GM23338 (cell line): ENCODE measurements at regions not wholly inside any gene's neighbourhood (a gene's known extent, or its start where the extent isn't known, plus 50 kb on each side); places are given as distances from the start of the nearest gene placed in this dataset.

Experiments used
- ATAC-seq: fragments of 200-7000 bp; cut with Tn5 transposase; 3 replicates; pipeline ENCODE4 v1.9.1; 2020
- DNase-seq: peaks from one replicate; pipeline ENCODE4 v3.0.0-alpha.2; 2015; ENCODE audit warnings: low spot score
- H2AFZ ChIP-seq: fragments of 200-600 bp; sonication (generic); 2 replicates; pipeline ENCODE4 v1.8.0; 2016; ENCODE audit warnings: antibody characterized with exemption, mild to moderate bottlenecking, moderate library complexity
- H3F3A ChIP-seq: fragments of 200-600 bp; sonication (generic); replicated peaks from 2 replicates; pipeline ENCODE4 v1.8.0; 2017; ENCODE audit warnings: antibody characterized with exemption, mixed run types, low read depth
- H3K27ac ChIP-seq: fragments of 200-600 bp; sonication (generic); 2 replicates; pipeline ENCODE4 v1.6.1; 2016; ENCODE audit warnings: low read depth
- H3K27me3 ChIP-seq: fragments of 200-600 bp; sonication (generic); 2 replicates; pipeline ENCODE4 v1.8.0; 2016; ENCODE audit warnings: mild to moderate bottlenecking, mixed run types, moderate library complexity; ENCODE audit not compliant: insufficient read depth
- H3K36me3 ChIP-seq: fragments of 200-600 bp; sonication (generic); 2 replicates; pipeline ENCODE4 v1.8.0; 2016; ENCODE audit warnings: mild to moderate bottlenecking; ENCODE audit not compliant: insufficient read depth
- H3K4me1 ChIP-seq: fragments of 200-600 bp; sonication (generic); 2 replicates; pipeline ENCODE4 v1.8.0; 2016; ENCODE audit warnings: mild to moderate bottlenecking, moderate library complexity; ENCODE audit not compliant: insufficient read depth
- H3K4me2 ChIP-seq: fragments of 200-600 bp; sonication (generic); 2 replicates; pipeline ENCODE4 v1.7.1; 2017; ENCODE audit warnings: mixed run types
- H3K4me3 ChIP-seq: fragments of 200-600 bp; sonication (generic); 2 replicates; pipeline ENCODE4 v1.6.1; 2016; ENCODE audit warnings: mixed run types
- H3K79me2 ChIP-seq: fragments of 200-600 bp; sonication (generic); replicated peaks from 2 replicates; pipeline ENCODE4 v1.8.0; 2017; ENCODE audit warnings: mild to moderate bottlenecking; ENCODE audit not compliant: insufficient read depth
- H3K9me2 ChIP-seq: fragments of 200-600 bp; sonication (generic); 2 replicates; pipeline ENCODE4 v1.8.0; 2017; ENCODE audit not compliant: insufficient read depth
- H4K20me1 ChIP-seq: fragments of 200-600 bp; sonication (generic); replicated peaks from 2 replicates; pipeline ENCODE4 v1.8.0; 2017; ENCODE audit warnings: mild to moderate bottlenecking; ENCODE audit not compliant: insufficient read depth
- H3K27ac Mint-ChIP-seq: 2 replicates; pipeline ENCODE4 v1.8.0; 2020; ENCODE audit warnings: inconsistent platforms, mild to moderate bottlenecking, moderate library complexity, mixed read lengths
- H3K27me3 Mint-ChIP-seq: 3 replicates; pipeline ENCODE4 v1.8.0; 2022; ENCODE audit warnings: low read depth, mild to moderate bottlenecking, moderate library complexity, mixed read lengths, inconsistent platforms; ENCODE audit not compliant: insufficient read depth, poor library complexity
- H3K36me3 Mint-ChIP-seq: 3 replicates; pipeline ENCODE4 v1.8.0; 2021; ENCODE audit warnings: low read depth, mild to moderate bottlenecking, inconsistent platforms, moderate library complexity, mixed read lengths
- H3K4me1 Mint-ChIP-seq: 3 replicates; pipeline ENCODE4 v1.8.0; 2020; ENCODE audit warnings: mild to moderate bottlenecking, inconsistent platforms, mixed read lengths
- H3K4me3 Mint-ChIP-seq: 3 replicates; pipeline ENCODE4 v1.8.0; 2021; ENCODE audit warnings: moderate library complexity, mild to moderate bottlenecking, inconsistent platforms, mixed read lengths
- H3K9me3 Mint-ChIP-seq: 3 replicates; pipeline ENCODE4 v1.8.0; 2020; ENCODE audit warnings: moderate library complexity, mild to moderate bottlenecking, inconsistent platforms, mixed read lengths
- CREB1 ChIP-seq: fragments of 250-450 bp; sonication (Bioruptor Pico); IDR thresholded peaks from 2 replicates; pipeline ENCODE4 v1.5.0; 2020; ENCODE audit warnings: low read depth, mild to moderate bottlenecking, moderate library complexity
- EZH2 ChIP-seq: fragments of 200-600 bp; sonication (generic); IDR thresholded peaks from one replicate; pipeline ENCODE4 v1.8.0; 2017; ENCODE audit warnings: antibody characterized with exemption, mild to moderate bottlenecking, low read depth; ENCODE audit not compliant: unreplicated experiment
- EZH2phosphoT487 ChIP-seq: fragments of 200-600 bp; sonication (generic); IDR thresholded peaks from one replicate; pipeline ENCODE4 v1.8.1; 2018; ENCODE audit warnings: antibody characterized with exemption; ENCODE audit not compliant: unreplicated experiment
- JUNB ChIP-seq: IDR thresholded peaks from one replicate; pipeline ENCODE4 v1.6.1; 2016; ENCODE audit warnings: antibody characterized with exemption; ENCODE audit not compliant: unreplicated experiment
- NANOG ChIP-seq: IDR thresholded peaks from 2 replicates; pipeline ENCODE4 v1.6.1; 2016; ENCODE audit warnings: antibody characterized with exemption, borderline replicate concordance
- POLR2AphosphoS5 ChIP-seq: IDR thresholded peaks from 2 replicates; pipeline ENCODE4 v1.6.1; 2016; ENCODE audit warnings: antibody characterized with exemption, low read depth
- STAT1 ChIP-seq: IDR thresholded peaks from one replicate; pipeline ENCODE4 v1.6.1; 2016; ENCODE audit warnings: antibody characterized with exemption; ENCODE audit not compliant: unreplicated experiment
- ZNF114 ChIP-seq: fragments of 250-450 bp; sonication (Bioruptor Pico); IDR thresholded peaks from 2 replicates; pipeline ENCODE4 v1.5.0; 2020; ENCODE audit warnings: mild to moderate bottlenecking, moderate library complexity
- ZNF331 ChIP-seq: fragments of 250-450 bp; sonication (Bioruptor Pico); IDR thresholded peaks from 2 replicates; pipeline ENCODE4 v1.5.0; 2020; ENCODE audit warnings: low read depth, mild to moderate bottlenecking, moderate library complexity
- TF ChIP-seq, protein P1 (sequence below): IDR thresholded peaks from 2 replicates; pipeline ENCODE4 v1.6.1; 2016; ENCODE audit warnings: antibody characterized with exemption
- TF ChIP-seq, protein P2 (sequence below): IDR thresholded peaks from one replicate; pipeline ENCODE4 v1.6.1; 2018; ENCODE audit warnings: antibody characterized with exemption; ENCODE audit not compliant: unreplicated experiment

DNA sequence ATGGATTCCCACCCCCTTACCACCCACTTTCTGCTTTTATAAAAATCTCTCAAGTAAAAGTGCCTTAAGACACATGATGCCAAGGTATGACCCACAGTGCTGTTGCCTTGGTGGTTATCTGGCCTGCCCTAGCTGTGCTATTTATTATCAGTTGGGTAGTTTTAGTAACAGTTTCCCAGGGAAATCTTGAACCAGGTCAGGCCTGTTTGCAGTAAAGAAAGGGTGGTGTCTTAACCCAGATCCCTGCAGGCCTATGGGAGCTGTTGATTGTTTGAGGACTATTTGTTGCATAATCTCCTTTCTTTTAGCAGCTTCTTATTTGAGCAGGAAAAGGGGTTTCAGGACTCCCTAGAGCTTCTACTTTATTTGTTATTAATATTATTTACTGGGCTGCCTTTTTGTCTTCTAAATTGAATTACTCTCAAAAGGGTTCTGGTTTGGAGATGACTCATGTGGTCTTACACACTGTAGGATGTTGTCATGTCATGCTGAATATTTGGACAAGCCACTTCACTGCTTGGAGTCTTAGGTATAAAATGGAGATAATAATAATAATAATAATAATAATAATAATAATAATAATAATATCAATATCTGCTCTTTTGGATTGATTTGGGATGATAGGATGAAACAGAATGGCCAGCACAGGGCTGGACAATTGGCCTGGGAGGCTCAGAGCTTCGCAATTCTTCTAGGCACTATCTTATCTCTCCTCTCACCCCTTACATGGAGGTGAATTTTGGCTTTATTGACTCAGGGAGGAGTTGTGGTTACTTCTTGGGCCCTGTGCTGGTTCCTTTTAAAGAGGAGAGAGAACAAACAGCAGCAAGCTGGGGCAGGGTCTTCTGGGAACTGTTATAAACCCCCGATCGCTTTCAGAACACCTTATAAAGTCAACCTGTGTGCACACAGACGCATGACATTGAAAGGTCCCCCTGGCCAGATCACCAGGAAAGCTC lies 252.1 kb downstream of the PRDM2 start:
- H3F3A ChIP-seq = no peaks in the 10 kb centered on the region
- no peak overlapping the region for H3K27ac Mint-ChIP-seq

DNA sequence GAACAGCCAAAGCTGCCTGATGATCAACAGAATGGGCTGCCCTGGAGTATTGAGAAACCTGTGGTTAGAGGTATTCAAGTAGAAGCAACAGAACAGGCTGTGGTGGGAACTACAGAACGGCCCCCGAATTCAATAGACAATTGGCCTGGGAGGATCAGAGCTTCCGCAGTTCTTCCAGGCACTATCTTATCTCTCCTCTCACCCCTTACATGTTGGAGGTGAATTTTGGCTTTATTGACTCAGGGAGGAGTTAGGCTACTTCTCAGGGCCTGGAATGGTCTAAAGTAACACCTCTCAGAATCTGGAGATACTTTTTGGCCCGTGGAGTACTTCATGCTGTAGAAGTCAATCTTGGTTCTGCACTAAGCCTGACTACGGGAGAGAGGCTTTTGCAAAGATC lies 253.0 kb downstream of the PRDM2 start:
- H3K4me1 Mint-ChIP-seq = no peaks in the 10 kb centered on the region
- no peak for ATAC-seq
- no peak for DNase-seq
- peaks cover 2% of the 10 kb centered on the region for H3K27me3 Mint-ChIP-seq
- Histone ChIP-seq H3F3A (no peaks in the 10 kb centered on the region), H3K27ac (no peak overlapping the region), H2AFZ (no peak overlapping the region), H4K20me1 (no peaks in the 10 kb centered on the region), H3K4me2 (no peak overlapping the region), H3K9me2 (no peaks in the 10 kb centered on the region), H3K79me2 (no peaks in the 10 kb centered on the region), H3K36me3 (no peaks in the 10 kb centered on the region), H3K4me3 (no peak overlapping the region), H3K4me1 (no peaks in the 10 kb centered on the region), H3K27me3 (no peaks in the 10 kb centered on the region)
- H3K36me3 Mint-ChIP-seq = no peaks in the 10 kb centered on the region
- H3K4me3 Mint-ChIP-seq = no peak overlapping the region
- H3K27ac Mint-ChIP-seq = no peak overlapping the region
- H3K9me3 Mint-ChIP-seq = no peaks in the 10 kb centered on the region; the same call in 2 of the 3 replicates
- TF ChIP-seq, protein P1, sequence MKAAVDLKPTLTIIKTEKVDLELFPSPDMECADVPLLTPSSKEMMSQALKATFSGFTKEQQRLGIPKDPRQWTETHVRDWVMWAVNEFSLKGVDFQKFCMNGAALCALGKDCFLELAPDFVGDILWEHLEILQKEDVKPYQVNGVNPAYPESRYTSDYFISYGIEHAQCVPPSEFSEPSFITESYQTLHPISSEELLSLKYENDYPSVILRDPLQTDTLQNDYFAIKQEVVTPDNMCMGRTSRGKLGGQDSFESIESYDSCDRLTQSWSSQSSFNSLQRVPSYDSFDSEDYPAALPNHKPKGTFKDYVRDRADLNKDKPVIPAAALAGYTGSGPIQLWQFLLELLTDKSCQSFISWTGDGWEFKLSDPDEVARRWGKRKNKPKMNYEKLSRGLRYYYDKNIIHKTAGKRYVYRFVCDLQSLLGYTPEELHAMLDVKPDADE = no peak
- TF ChIP-seq POLR2AphosphoS5 (no peak), NANOG (no peak), EZH2 (no peak)
- TF ChIP-seq, protein P2, sequence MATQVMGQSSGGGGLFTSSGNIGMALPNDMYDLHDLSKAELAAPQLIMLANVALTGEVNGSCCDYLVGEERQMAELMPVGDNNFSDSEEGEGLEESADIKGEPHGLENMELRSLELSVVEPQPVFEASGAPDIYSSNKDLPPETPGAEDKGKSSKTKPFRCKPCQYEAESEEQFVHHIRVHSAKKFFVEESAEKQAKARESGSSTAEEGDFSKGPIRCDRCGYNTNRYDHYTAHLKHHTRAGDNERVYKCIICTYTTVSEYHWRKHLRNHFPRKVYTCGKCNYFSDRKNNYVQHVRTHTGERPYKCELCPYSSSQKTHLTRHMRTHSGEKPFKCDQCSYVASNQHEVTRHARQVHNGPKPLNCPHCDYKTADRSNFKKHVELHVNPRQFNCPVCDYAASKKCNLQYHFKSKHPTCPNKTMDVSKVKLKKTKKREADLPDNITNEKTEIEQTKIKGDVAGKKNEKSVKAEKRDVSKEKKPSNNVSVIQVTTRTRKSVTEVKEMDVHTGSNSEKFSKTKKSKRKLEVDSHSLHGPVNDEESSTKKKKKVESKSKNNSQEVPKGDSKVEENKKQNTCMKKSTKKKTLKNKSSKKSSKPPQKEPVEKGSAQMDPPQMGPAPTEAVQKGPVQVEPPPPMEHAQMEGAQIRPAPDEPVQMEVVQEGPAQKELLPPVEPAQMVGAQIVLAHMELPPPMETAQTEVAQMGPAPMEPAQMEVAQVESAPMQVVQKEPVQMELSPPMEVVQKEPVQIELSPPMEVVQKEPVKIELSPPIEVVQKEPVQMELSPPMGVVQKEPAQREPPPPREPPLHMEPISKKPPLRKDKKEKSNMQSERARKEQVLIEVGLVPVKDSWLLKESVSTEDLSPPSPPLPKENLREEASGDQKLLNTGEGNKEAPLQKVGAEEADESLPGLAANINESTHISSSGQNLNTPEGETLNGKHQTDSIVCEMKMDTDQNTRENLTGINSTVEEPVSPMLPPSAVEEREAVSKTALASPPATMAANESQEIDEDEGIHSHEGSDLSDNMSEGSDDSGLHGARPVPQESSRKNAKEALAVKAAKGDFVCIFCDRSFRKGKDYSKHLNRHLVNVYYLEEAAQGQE = no peak

More for the DNA sequence above, 252.1 kb downstream of the PRDM2 start:
- H3K9me3 Mint-ChIP-seq = no peaks in the 10 kb centered on the region; the same call in 2 of the 3 replicates
- Histone ChIP-seq H3K9me2 (no peaks in the 10 kb centered on the region), H3K4me2 (no peak overlapping the region), H3K27me3 (no peaks in the 10 kb centered on the region), H3K4me3 (no peak overlapping the region), H3K27ac (no peak overlapping the region), H3K79me2 (no peaks in the 10 kb centered on the region), H2AFZ (no peak overlapping the region), H3K4me1 (no peaks in the 10 kb centered on the region), H4K20me1 (no peaks in the 10 kb centered on the region), H3K36me3 (no peaks in the 10 kb centered on the region)
- TF ChIP-seq CREB1 (CRISPR knock-in tag) (no peak), EZH2phosphoT487 (no peak), NANOG (no peak), JUNB (no peak), POLR2AphosphoS5 (no peak), EZH2 (no peak), ZNF114 (CRISPR knock-in tag) (no peak), STAT1 (no peak), ZNF331 (CRISPR knock-in tag) (no peak)
- TF ChIP-seq, protein P2 = no peak
- TF ChIP-seq, protein P1 = no peak
- DNase-seq = no peak
- ATAC-seq = no peak
- H3K4me3 Mint-ChIP-seq = no peak overlapping the region
- H3K36me3 Mint-ChIP-seq = no peaks in the 10 kb centered on the region
- no peaks in the 10 kb centered on the region for H3K4me1 Mint-ChIP-seq
- peaks cover 2% of the 10 kb centered on the region for H3K27me3 Mint-ChIP-seq
